NT2/D1 (cell line): ENCODE measurements at regions not wholly inside any gene's neighbourhood (a gene's known extent, or its start where the extent isn't known, plus 50 kb on each side); places are given as distances from the start of the nearest gene placed in this dataset.

Experiments used
- YY1 ChIP-seq: IDR thresholded peaks from 2 replicates; pipeline ENCODE4 v1.6.1; 2011; ENCODE audit not compliant: insufficient read length, insufficient read depth
- ZNF274 ChIP-seq: IDR thresholded peaks from 2 replicates; pipeline ENCODE4 v1.6.1; 2011; ENCODE audit warnings: mild to moderate bottlenecking, low read depth, low read length

DNA sequence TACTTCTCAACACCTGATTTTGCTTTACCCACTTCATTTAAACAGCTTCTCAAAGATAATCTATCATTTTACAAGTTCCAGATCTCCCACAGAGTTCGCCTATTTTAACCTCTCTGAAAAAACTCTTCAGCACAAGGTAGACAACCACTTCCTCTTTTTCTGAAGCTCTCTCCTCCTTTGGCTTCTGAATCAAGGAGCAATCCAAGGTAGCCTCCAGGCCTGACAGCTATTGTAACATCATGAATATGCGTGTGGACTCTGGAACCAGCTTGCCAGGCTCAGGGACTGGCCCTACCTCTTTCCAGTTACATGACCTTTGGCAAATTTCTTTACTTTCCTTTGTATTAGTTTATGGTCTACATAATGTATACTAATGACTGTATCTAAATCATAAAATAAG, 405.9 kb upstream of the ZNF385D start:
- TF ChIP-seq ZNF274 (no peak), YY1 (no peak)
